T-helper 1 cell (primary cell): ENCODE measurements at regions not wholly inside any gene's neighbourhood (a gene's known extent, or its start where the extent isn't known, plus 50 kb on each side); places are given as distances from the start of the nearest gene placed in this dataset.
A peak's percentile ranks its signal among the peaks of the same experiment; 100 is the strongest.
"Not testable (repeated sequence)": the region's sequence is repeated elsewhere in the genome, so short reads cannot be mapped to it uniquely, and the experiment has no call there.

Source experiments
- DNase-seq, 5 donors: peaks; one replicate each; pipeline ENCODE4 v3.0.0-alpha.2; 2012 to 2020

DNA sequence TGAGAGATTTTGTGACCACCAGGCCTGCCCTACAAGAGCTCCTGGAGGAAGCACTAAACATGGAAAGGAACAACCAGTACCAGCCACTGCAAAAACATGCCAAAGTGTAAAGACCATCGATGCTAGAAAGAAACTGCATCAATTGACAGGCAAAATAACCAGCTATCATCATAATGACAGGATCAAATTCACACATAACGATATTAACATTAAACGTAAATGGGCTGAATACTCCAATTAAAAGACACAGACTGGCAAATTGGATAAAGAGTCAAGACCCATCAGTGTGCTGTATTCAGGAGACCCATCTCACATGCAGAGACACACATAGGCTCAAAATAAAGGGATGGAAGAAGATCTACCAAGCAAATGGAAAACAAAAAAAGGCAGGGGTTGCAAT lies 182.4 kb downstream of the PRELID2 start:
- not testable (repeated sequence) for DNase-seq

DNA sequence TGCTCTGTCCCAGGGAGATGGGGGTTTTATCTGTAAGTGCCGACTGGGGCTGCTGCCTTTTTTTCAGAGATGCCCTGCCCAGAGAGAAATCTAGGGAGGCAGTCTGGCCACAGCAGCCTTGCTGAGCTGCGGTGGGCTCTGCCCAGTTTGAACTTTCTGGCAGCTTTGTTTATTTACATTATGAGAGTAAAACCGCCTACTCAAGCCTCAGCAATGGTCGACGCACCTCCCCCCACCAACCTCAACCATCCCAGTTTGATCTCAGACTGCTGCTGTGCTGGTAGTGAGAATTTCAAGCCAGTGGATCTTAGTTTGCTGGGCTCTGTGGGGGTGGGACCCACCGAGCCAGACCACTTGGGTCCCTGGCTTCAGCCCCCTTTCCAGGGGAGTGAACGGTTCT lies 188.0 kb downstream of the PRELID2 start:
- DNase-seq: not testable (repeated sequence)

GRCh38 chr5:145643214-145643613 lies 191.9 kb downstream of the PRELID2 start:
- not testable (repeated sequence) for DNase-seq

DNA sequence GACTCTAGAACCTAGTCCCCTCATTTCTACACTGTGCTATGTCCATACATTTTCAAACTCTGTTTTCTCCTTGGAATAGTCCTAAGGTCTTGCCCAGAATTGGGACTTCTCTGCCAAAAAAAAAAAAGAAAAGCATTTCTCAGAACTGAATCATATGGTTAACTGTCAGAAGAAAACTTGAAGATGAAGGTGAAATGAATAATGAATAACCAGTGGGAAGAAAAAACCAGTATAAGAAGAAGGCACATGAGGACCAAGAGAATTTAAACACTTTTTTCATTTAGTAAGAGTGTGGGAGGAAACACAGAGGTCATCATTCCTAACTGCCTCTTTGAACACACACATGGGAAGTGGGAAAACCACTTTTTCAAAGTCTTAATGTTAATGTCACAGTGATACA lies 197.7 kb downstream of the PRELID2 start:
- DNase-seq: no peak

DNA sequence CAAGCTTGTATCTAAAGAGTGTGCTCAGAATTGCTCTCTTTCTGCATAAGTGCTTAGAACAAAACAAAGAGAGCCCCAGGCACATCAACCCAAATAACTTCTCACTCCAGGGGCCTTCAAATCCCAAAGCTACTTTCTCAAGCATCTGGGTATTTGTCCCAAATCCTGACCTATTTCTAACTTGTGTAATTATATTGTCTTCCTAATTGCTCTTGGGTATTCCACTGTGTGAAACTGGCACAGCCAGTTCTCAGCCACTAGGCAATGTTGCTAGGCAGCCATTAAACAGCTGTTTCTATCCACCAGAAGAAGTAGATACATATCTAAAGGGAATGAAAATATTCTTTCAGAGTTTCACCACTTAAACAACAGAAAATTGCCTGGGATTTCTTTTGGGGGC lies 198.8 kb downstream of the PRELID2 start:
- no peak for DNase-seq

- DNase-seq: no peak
Observed at GRCh38 chr5:145633474-145633873, 201.7 kb downstream of the PRELID2 start.

DNA sequence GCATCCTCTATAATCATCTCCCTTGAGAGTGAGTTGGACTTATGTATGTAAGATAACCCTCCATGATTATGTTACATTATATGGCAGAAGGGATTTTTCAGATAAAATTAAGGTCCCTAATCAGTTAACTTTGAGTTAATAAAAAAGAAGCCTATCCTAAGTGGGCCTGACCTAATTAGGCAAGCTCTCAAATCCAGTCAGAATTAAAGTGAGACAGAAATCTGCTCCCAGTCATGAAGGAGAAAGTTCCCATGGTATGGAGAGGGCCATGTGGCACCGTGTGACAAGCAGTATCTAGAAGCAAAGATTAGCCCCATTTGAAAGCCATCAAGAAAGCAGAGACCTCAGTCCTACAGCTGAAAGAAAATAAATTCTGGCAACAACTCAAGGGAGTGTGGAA lies 202.4 kb downstream of the PRELID2 start:
- DNase-seq: no peak

- no peak for DNase-seq
Observed at GRCh38 chr5:145629047-145629446, 206.1 kb downstream of the PRELID2 start.

DNA sequence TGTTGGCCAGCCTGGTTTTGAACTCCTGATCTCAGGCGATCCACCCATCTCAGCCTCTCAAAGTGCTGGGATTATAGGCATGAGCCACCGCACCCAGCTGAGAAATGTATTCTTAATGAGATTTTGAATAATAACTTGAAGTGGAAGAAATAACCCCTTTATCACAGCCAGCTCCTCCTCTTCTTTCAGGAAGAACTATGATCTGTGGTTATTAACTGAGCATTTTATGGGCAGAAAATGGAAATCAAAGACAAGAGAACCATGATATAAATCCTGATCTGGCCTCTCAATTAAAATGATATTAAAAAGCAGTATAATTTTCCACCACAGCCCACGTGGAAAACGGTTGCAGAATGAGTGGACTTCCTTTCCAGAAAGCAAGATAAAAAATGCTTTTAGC lies 206.6 kb downstream of the PRELID2 start:
- DNase-seq: no peak

DNA sequence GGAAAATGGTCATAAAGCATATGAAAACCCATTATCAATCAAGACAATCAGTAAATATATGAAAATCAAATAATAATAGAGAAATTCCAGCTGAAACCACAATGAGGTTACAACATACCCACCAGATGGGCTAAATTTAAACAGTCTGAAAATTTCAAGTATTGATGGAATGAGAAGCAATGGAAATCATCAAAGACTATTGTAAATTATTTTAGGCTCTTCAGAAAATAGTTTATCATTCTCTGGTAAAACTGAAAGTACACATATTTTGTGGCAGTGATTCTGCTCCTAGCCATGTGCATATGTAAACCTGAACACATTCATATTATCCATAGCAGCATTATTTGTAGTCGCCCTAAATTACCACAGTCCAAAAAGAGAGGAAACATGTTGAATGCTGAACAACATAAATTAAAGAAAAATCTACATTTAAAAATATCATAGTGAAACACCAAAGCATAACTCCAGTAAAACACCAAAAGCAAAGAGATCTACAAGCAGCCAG lies 215.3 kb downstream of the PRELID2 start:
- no peak for DNase-seq

DNA sequence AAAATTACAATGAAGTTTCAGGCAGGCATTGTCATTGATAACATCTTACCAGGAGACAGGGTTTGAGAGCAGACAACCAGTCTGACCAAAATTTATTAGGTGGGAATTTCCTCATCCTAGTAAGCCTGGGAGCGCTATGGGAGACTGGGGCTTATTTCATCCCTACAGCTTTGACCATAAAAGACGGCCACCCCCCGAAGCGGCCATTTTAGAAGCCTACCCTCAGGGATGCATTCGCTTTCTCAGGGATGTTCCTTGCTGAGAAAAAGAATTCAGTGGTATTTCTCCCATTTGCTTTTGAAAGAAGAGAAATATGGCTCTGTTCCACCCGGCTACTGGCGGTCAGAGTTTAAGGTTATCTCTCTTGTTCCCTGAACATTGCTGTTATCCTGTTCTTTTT lies 218.4 kb downstream of the PRELID2 start:
- DNase-seq: not testable (repeated sequence)

DNA sequence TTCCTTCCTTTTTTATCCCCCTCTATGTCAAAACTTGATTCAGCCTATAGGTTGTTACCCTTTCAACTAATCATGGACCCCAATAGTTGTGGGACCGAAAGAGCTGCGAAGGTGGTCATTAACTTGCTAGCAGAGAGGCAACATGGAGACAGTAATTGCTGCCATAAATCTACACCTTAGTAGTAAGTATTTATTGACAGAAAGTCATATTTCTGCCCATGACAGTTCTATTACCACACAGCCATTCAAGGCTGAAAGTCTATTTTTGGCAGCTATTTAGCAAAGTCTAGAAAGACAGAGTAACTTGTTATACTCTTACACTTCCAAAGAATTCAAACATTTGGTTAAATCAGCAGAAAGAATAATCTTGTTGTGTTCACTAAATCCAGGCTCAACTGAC lies 236.2 kb downstream of the PRELID2 start:
- DNase-seq: no peak

GRCh38 chr5:145598184-145598583 lies 237.0 kb downstream of the PRELID2 start:
- DNase-seq: no peak

DNA sequence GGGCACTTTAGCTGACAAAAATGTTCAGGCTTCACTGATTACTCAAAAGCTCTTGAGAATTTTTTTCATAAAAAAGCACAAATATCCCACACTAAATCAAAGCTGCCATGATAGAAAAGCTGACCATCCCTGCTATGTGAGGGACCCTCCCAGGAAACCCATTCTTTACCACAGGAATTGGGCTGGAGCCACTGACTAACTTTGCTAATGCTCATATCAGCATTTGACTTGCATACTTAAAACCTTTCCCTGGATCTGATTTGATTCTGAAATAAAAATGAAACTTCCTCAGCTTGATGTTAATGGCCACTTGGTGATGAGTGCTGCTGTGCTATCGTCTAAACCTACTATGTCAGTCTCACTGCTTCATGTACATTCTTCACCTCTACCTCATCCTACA lies 243.6 kb downstream of the PRELID2 start:
- no peak for DNase-seq

GRCh38 chr5:145589063-145589462 lies 246.1 kb downstream of the PRELID2 start:
- no peak for DNase-seq

GRCh38 chr5:145588558-145588957 lies 246.6 kb downstream of the PRELID2 start:
- no peak for DNase-seq

DNA sequence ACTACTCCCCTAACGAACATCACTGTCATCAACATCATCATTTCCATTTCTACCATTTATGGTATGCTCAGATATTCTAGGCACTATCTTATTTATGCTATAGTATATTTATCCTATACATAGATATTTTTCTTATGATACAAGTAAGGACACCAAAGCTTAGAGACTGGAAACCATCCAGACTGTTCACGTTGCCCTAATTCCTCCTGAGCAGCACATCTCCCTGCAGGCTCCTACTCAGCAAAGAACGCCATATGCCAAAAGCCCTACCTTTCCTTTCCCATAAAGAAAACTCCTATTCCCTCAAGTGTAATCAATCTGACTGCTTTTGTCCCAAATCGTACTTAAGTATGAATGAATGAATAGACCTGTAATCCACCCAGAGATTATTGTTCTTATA lies 247.0 kb downstream of the PRELID2 start:
- no peak for DNase-seq

DNA sequence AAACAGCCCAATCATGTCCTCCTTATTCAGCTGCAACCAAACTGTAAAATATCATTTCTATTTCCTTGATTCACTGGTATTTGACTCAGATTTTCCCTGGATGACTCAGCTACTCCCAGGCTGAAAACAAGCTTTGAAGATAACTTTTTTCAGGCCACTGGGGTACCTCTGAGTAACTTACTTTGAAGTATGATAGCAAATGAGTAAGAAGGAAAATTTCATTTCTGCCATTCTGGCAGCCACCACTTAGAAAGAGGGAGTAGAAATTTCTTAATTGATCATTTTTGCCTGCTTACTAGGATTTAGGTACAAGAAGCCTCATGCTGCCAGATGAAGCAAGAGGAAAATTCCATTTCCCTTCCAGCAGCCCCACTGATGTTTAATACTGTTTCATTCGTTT lies 247.4 kb downstream of the PRELID2 start:
- DNase-seq: peak in 1 of 5 donors; percentile 8

DNA sequence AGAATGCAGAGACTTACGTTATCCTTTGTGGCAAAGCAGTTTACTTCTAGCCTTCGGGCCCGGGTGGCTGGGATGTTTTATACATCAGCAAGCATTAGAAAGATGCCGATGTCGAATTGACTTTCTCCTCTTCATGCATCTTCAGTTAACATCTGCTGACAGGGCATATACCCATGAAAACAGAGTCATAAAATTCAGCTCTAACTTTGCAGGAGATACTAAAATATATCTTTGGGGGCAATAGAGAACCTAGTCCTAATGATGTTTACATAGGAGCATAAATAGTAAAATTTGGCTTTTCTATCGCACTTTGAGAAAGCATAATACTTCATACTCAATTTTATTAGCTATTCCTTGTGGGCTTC lies 247.9 kb downstream of the PRELID2 start:
- DNase-seq: no peak

- no peak for DNase-seq
Observed at GRCh38 chr5:145586661-145587307, 248.4 kb downstream of the PRELID2 start.

DNA sequence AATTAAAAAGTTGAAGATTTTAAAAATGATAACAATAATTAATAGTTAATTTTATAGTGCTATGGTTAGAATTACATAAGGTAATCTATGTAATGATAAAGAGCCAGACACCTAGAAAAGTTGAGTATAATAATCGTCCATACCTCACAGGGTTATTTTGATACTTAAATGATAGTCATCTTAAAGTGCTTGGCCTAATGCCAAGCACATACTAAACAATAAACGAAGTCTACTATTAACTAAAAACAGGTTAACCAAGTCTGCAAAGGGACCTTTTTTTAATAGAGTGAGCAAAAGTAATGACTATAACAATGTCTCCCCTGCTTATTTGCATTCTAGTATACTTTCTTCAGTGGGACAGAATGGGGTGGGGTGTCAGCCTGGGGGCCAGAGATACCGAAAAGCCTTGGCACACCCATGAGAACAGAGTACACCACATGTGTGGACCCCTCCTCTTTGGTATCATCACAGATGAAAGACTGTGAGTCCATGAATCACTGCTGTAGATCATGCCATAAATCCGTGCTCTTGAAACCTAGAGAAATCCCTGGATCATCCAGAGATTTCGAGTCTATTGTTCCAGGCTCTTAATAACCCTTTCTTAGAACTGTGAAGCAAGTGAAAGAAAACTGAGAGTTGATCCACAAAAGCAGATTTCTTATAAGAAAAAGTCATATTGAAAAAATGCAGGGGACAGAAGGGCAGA lies 249.5 kb downstream of the PRELID2 start:
- no peak for DNase-seq

- no peak for DNase-seq
Observed at GRCh38 chr5:145579301-145579700, 255.8 kb downstream of the PRELID2 start.

- DNase-seq: no peak
Observed at GRCh38 chr5:145574889-145575573, 260.1 kb downstream of the PRELID2 start.

DNA sequence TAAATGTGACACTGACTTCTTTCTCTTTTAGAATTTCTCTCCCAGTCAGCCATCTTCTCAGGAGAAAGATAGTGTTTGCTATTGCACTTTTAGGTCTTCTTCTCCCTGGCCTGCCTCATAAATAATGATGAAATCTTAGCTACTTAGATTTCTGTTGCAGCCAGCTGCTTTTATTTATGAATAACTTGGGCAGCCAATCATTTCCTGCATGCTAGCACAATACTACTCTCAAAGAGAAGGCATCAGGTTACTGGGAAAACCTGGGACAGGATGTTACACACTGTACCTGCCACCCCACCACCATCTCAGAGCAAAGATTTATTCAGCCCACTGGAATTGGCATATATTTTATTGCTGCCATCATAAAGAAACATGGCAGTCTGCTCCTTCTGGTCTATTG lies 266.6 kb downstream of the PRELID2 start:
- no peak for DNase-seq
